ENCODE measurements at regions not wholly inside any gene's neighbourhood (a gene's known extent, or its start where the extent isn't known, plus 50 kb on each side); places are given as distances from the start of the nearest gene placed in this dataset.

DNA sequence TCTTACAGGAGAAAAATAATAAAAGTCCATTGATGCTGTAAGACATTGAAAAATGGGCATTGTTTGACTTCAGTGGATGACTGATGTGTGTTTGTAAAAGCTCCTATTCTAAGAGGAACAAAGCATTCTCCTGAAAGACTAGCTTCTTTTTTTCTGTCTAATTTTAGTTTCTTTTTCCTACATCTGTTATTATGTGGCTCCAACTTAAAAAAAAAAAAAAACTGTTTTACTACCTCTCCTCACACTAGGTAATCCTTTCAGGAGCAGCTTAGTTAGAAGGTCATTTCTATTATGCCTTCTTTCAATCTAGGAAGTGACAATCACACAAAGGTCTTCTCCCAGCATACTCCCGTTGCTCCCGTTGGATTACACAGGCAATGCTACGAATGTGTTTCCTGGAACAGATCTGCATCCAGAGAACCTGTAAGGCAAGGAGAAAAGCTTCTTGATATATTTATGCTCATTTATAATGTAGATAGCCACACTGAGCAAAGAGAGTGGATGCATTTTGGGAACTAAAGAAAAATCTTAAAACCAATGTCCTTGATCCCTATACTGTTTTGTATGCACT lies 595.1 kb upstream of the CCDC179 start:
- TF ChIP-seq, protein P1, sequence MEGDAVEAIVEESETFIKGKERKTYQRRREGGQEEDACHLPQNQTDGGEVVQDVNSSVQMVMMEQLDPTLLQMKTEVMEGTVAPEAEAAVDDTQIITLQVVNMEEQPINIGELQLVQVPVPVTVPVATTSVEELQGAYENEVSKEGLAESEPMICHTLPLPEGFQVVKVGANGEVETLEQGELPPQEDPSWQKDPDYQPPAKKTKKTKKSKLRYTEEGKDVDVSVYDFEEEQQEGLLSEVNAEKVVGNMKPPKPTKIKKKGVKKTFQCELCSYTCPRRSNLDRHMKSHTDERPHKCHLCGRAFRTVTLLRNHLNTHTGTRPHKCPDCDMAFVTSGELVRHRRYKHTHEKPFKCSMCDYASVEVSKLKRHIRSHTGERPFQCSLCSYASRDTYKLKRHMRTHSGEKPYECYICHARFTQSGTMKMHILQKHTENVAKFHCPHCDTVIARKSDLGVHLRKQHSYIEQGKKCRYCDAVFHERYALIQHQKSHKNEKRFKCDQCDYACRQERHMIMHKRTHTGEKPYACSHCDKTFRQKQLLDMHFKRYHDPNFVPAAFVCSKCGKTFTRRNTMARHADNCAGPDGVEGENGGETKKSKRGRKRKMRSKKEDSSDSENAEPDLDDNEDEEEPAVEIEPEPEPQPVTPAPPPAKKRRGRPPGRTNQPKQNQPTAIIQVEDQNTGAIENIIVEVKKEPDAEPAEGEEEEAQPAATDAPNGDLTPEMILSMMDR (conservative IDR thresholded peaks at IDR 0.05): no peak
- no peak for TF ChIP-seq ZFX (IDR thresholded peaks at IDR 0.05)

Data from C4-2B (cell line).